GM12872 (cell line): ENCODE measurements at regions not wholly inside any gene's neighbourhood (a gene's known extent, or its start where the extent isn't known, plus 50 kb on each side); places are given as distances from the start of the nearest gene placed in this dataset.

Source experiments
- CTCF ChIP-seq: IDR thresholded peaks from 3 replicates; pipeline ENCODE4 v1.5.1; 2011; ENCODE audit warnings: low read depth, mild to moderate bottlenecking, low read length, moderate library complexity; ENCODE audit not compliant: insufficient read depth

- TF ChIP-seq CTCF: no peak
Observed at GRCh38 chr13:90760639-90761038, 586.8 kb upstream of the MIR17HG start.

DNA sequence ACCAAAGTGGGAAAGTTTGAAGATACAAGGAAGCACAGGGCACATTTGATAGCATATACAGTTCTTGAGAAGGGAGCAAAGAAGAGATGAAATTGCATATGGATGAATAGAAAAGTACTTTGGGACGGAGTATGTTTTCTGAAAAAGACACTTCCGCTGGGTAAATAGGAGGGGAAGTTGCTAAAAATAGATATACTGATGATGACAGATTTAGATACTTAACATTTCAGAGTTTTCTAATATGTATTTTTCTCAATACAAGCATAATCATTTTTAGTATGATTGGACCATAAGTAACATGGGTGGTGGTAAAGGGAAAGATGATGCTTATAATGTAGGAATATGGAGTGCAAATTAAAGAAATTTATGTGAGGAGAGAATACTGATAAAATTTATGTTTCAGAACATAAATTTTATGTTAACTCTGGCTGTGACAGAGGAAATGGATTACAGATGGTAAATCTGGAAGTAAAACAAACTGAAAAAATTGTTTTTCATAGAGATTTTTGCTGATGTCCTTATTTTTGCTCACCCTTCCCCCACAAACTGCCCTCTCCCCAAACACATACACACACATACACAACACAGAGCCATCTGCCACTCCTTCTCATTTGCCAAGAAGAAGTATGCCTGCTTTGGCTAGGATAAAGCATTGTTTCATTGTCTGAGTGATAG, 583.9 kb upstream of the MIR17HG start:
- no peak for TF ChIP-seq CTCF

- no peak for TF ChIP-seq CTCF
Observed at GRCh38 chr13:90766386-90766902, 581.0 kb upstream of the MIR17HG start.

- TF ChIP-seq CTCF: no peak
Observed at GRCh38 chr13:90768116-90768515, 579.4 kb upstream of the MIR17HG start.

DNA sequence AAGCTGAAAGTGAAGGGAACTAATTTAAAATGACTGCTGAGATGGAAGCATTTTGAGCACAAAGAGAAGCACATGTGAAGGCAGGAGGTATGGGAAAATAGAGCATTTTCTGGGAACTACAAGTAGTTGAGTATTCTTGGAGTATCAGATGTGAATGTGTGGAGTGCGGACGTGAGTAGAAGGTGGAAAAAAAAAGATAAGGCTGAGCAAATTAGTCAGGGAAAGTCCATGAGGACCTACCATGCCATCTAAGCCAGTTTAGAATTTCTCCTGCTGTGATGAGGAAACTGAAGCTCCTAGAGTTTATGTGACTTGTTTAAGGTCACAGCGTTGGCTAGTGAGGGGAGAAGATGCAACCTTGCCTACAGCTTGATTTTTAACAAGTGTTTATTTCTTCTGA, 578.1 kb upstream of the MIR17HG start:
- no peak for TF ChIP-seq CTCF

DNA sequence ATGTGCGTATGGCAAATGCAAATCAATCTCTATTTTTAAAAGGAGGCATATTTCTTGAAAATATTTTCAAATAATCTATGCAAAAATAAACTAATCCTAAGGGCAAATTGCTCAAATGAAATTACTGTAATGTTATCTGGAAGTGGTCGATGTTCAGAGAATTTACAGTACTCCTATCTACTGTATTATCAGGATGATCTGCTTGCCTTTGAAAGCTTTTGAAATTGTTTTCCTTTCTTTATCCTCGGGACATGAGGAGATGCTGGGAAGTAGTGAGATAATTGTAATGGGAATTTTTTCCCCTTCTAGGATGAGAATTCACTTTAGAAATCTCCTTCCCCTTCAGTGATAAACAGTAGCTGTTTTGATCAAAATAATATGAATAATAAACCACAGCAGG, 577.2 kb upstream of the MIR17HG start:
- no peak for TF ChIP-seq CTCF

DNA sequence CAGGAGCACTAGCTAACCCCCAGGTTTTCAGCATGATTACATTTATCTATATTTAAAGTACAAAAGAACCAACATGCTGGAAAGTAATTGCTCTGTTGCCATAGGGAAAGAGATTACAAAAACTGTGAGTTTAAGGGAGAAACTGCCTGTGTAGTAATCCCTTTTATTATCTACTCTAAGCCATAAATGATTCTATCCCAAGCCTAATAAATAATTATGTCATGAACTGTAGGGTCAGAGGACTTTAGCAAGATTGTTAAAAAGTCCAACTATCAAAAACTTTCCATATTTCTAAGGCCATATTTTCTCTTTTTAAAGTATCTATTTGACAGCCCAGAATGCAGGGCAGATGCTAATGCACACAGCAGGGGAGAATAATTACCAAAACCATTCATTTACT, 573.8 kb upstream of the MIR17HG start:
- no peak for TF ChIP-seq CTCF
